ENCODE measurements at regions not wholly inside any gene's neighbourhood (a gene's known extent, or its start where the extent isn't known, plus 50 kb on each side); places are given as distances from the start of the nearest gene placed in this dataset.

DNA sequence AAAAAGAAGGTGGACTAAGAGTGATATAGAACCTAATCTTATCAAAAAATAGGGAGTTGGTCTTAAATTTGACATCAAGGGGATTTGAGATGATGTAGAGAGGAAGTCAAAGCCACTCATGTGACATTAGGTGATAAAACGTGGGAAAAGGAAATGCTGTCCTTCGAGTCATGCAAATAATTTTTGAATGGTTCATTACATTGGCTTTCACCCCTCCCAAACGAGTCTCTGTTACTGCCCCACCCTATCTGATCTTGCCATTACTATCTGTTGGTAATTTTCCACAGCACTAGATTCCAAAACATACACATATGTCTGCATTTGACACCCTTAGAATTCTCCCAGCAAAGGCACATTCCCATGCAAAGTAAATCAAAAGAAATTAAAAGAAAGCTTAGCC lies 531.1 kb upstream of the ADAMTS5 start:
- TF ChIP-seq, protein P1, sequence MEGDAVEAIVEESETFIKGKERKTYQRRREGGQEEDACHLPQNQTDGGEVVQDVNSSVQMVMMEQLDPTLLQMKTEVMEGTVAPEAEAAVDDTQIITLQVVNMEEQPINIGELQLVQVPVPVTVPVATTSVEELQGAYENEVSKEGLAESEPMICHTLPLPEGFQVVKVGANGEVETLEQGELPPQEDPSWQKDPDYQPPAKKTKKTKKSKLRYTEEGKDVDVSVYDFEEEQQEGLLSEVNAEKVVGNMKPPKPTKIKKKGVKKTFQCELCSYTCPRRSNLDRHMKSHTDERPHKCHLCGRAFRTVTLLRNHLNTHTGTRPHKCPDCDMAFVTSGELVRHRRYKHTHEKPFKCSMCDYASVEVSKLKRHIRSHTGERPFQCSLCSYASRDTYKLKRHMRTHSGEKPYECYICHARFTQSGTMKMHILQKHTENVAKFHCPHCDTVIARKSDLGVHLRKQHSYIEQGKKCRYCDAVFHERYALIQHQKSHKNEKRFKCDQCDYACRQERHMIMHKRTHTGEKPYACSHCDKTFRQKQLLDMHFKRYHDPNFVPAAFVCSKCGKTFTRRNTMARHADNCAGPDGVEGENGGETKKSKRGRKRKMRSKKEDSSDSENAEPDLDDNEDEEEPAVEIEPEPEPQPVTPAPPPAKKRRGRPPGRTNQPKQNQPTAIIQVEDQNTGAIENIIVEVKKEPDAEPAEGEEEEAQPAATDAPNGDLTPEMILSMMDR (IDR thresholded peaks at IDR 0.05; ENCODE audit: poor library complexity), result no peak
- no peak for TF ChIP-seq EZH2 (IDR thresholded peaks at IDR 0.05; ENCODE audit: borderline replicate concordance)
- no peak for TF ChIP-seq EZH2phosphoT487 (IDR thresholded peaks at IDR 0.05; ENCODE audit: low read depth, severe bottlenecking, unreplicated experiment)
